ENCODE measurements at regions not wholly inside any gene's neighbourhood (a gene's known extent, or its start where the extent isn't known, plus 50 kb on each side); places are given as distances from the start of the nearest gene placed in this dataset.

- Histone ChIP-seq H3K27me3 (ENCODE audit: low read depth, low read length) (no peaks in the 10 kb centered on the region; the same call in 1 of the 2 replicates), H3K4me1 (ENCODE audit: low read length) (no peaks in the 10 kb centered on the region), H3K27ac (ENCODE audit: low read length) (no peak overlapping the region), H4K20me1 (ENCODE audit: insufficient read depth, low read length) (no peaks in the 10 kb centered on the region), H3K9ac (ENCODE audit: low read length) (no peak overlapping the region), H2AFZ (ENCODE audit: low read depth, low read length) (no peak overlapping the region), H3K36me3 (replicated peaks; ENCODE audit: low read depth, low read length) (no peaks in the 10 kb centered on the region), H3K4me3 (ENCODE audit: low read length) (no peak overlapping the region), H3K9me3 (ENCODE audit: insufficient read depth, low read length) (no peaks in the 10 kb centered on the region), H3K79me2 (ENCODE audit: low read length) (no peaks in the 10 kb centered on the region), H3K4me2 (ENCODE audit: low read length) (no peak overlapping the region)
- TF ChIP-seq EZH2phosphoT487 (IDR thresholded peaks at IDR 0.05; ENCODE audit: low read depth), result no peak
- TF ChIP-seq, protein P1, sequence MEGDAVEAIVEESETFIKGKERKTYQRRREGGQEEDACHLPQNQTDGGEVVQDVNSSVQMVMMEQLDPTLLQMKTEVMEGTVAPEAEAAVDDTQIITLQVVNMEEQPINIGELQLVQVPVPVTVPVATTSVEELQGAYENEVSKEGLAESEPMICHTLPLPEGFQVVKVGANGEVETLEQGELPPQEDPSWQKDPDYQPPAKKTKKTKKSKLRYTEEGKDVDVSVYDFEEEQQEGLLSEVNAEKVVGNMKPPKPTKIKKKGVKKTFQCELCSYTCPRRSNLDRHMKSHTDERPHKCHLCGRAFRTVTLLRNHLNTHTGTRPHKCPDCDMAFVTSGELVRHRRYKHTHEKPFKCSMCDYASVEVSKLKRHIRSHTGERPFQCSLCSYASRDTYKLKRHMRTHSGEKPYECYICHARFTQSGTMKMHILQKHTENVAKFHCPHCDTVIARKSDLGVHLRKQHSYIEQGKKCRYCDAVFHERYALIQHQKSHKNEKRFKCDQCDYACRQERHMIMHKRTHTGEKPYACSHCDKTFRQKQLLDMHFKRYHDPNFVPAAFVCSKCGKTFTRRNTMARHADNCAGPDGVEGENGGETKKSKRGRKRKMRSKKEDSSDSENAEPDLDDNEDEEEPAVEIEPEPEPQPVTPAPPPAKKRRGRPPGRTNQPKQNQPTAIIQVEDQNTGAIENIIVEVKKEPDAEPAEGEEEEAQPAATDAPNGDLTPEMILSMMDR (IDR thresholded peaks at IDR 0.05; ENCODE audit: low read depth, low read length), result no peak
Measured at GRCh38 chr1:58000821-58001220, 545.7 kb downstream of the OMA1 start.

- Histone ChIP-seq H2AFZ (ENCODE audit: low read depth, low read length) (no peak overlapping the region), H4K20me1 (ENCODE audit: insufficient read depth, low read length) (no peaks in the 10 kb centered on the region), H3K9ac (ENCODE audit: low read length) (no peak overlapping the region), H3K4me1 (ENCODE audit: low read length) (no peaks in the 10 kb centered on the region), H3K27ac (ENCODE audit: low read length) (no peak overlapping the region), H3K27me3 (ENCODE audit: low read depth, low read length) (no peaks in the 10 kb centered on the region; the same call in 1 of the 2 replicates), H3K79me2 (ENCODE audit: low read length) (no peaks in the 10 kb centered on the region), H3K4me3 (ENCODE audit: low read length) (no peak overlapping the region), H3K9me3 (ENCODE audit: insufficient read depth, low read length) (no peaks in the 10 kb centered on the region), H3K36me3 (replicated peaks; ENCODE audit: low read depth, low read length) (no peaks in the 10 kb centered on the region), H3K4me2 (ENCODE audit: low read length) (no peak overlapping the region)
- TF ChIP-seq, protein P1 (IDR thresholded peaks at IDR 0.05; ENCODE audit: low read depth, low read length), result no peak
- no peak for TF ChIP-seq EZH2phosphoT487 (IDR thresholded peaks at IDR 0.05; ENCODE audit: low read depth)
Measured at GRCh38 chr1:58000116-58000515, 546.4 kb downstream of the OMA1 start.

DNA sequence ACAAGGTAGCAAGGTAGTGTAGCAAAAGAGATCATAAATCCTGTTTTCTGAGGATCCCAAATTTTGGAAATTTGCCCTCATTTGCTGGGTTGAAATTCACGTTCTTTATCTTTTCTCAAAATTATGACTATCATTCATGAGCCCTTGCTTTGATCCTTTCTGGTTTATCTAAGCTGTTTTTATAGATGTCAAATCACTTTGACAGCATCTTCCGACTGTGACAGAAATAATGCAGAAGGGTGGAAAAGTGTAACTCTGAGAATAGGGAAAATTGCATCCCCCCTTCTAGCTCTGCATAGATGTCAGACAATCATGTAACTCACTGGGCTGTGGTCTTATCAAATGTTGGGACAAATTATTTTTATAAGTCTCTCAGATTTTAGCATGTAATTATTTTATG is 550.1 kb downstream of the OMA1 start:
- H3K4me1 ChIP-seq (ENCODE audit: low read length), result no peaks in the 10 kb centered on the region
- H3K4me3 ChIP-seq (ENCODE audit: low read length), result no peak overlapping the region
- no peaks in the 10 kb centered on the region for H3K9me3 ChIP-seq (ENCODE audit: insufficient read depth, low read length)
- no peak overlapping the region for H3K27ac ChIP-seq (ENCODE audit: low read length)
- TF ChIP-seq, protein P1 (IDR thresholded peaks at IDR 0.05; ENCODE audit: low read depth, low read length), result no peak
- no peak for TF ChIP-seq EZH2phosphoT487 (IDR thresholded peaks at IDR 0.05; ENCODE audit: low read depth)
- no peak overlapping the region for H2AFZ ChIP-seq (ENCODE audit: low read depth, low read length)
- H4K20me1 ChIP-seq (ENCODE audit: insufficient read depth, low read length), result no peaks in the 10 kb centered on the region
- no peak overlapping the region for H3K4me2 ChIP-seq (ENCODE audit: low read length)
- no peaks in the 10 kb centered on the region for H3K79me2 ChIP-seq (ENCODE audit: low read length)
- H3K27me3 ChIP-seq (ENCODE audit: low read depth, low read length), result no peaks in the 10 kb centered on the region; the same call in 1 of the 2 replicates
- no peak overlapping the region for H3K9ac ChIP-seq (ENCODE audit: low read length)
- H3K36me3 ChIP-seq (replicated peaks; ENCODE audit: low read depth, low read length), result no peaks in the 10 kb centered on the region

- no peak overlapping the region for H3K9ac ChIP-seq (ENCODE audit: low read length)
- H3K27me3 ChIP-seq (ENCODE audit: low read depth, low read length), result peaks cover 3% of the 10 kb centered on the region; the same call in 1 of the 2 replicates
- no peak overlapping the region for H3K27ac ChIP-seq (ENCODE audit: low read length)
- H3K79me2 ChIP-seq (ENCODE audit: low read length), result no peaks in the 10 kb centered on the region
- no peak overlapping the region for H3K4me2 ChIP-seq (ENCODE audit: low read length)
- H4K20me1 ChIP-seq (ENCODE audit: insufficient read depth, low read length), result no peaks in the 10 kb centered on the region
- H3K4me1 ChIP-seq (ENCODE audit: low read length), result peaks cover 7% of the 10 kb centered on the region
- TF ChIP-seq EZH2phosphoT487 (IDR thresholded peaks at IDR 0.05; ENCODE audit: low read depth), result no peak
- TF ChIP-seq, protein P1 (IDR thresholded peaks at IDR 0.05; ENCODE audit: low read depth, low read length), result no peak
- no peaks in the 10 kb centered on the region for H3K36me3 ChIP-seq (replicated peaks; ENCODE audit: low read depth, low read length)
- no peak overlapping the region for H2AFZ ChIP-seq (ENCODE audit: low read depth, low read length)
- H3K4me3 ChIP-seq (ENCODE audit: low read length), result no peak overlapping the region
- no peaks in the 10 kb centered on the region for H3K9me3 ChIP-seq (ENCODE audit: insufficient read depth, low read length)
Measured at GRCh38 chr1:57991289-57991688, 555.2 kb downstream of the OMA1 start.
